ENCODE measurements at regions not wholly inside any gene's neighbourhood (a gene's known extent, or its start where the extent isn't known, plus 50 kb on each side); places are given as distances from the start of the nearest gene placed in this dataset.

GRCh38 chr20:24283186-24283585, 186.2 kb upstream of the SYNDIG1 start:
- WGBS (ENCODE audit: insufficient coverage) = 100% methylated on average over 2 of the region's 5 CpGs
- intact Hi-C loops (cut with micrococcal nuclease) = no loop called here
- CTCF ChIA-PET = no interaction called here

GRCh38 chr20:24277196-24277595, 192.2 kb upstream of the SYNDIG1 start:
- H4K20me1 ChIP-seq (ENCODE audit: control insufficient read depth, insufficient read depth, low read length, poor library complexity, severe bottlenecking) = no peaks in the 10 kb centered on the region
- no peak overlapping the region for H3K9ac ChIP-seq (ENCODE audit: low read length)
- ChIA-PET POLR2A (no interaction called here), CTCF (no interaction called here)
- H3K4me2 ChIP-seq (replicated peaks; ENCODE audit: low read depth, low read length, poor library complexity, severe bottlenecking) = no peak overlapping the region
- DNase-seq = no peak
- H3K4me3 ChIP-seq (ENCODE audit: control extremely low read depth in 1 of 5, extremely low read depth in 1 of 5, insufficient read depth in 1 of 5, low read depth in 2 of 5, low read length in 4 of 5) = no peak overlapping the region
- H2AFZ ChIP-seq (ENCODE audit: insufficient read depth, low read depth, low read length, poor library complexity, severe bottlenecking) = no peak overlapping the region
- H3K27ac ChIP-seq (ENCODE audit: low read length in 2 of 2) = no peak overlapping the region
- peaks cover 4% of the 10 kb centered on the region for H3K27me3 Mint-ChIP-seq
- H3K27ac Mint-ChIP-seq = no peak overlapping the region
- intact Hi-C loops (cut with micrococcal nuclease) = no loop called here
- peaks cover 0 to 6% (median 1%) of the 10 kb centered on the region in 3 donors for H3K9me3 ChIP-seq (ENCODE audit: control extremely low read depth in 1 of 3, control insufficient read depth in 2 of 3, insufficient read depth in 1 of 3, low read length in 2 of 3)
- no peak for TF ChIP-seq CTCF (IDR thresholded peaks at IDR 0.05)
- TF ChIP-seq EZH2 (IDR thresholded peaks at IDR 0.05; ENCODE audit: borderline replicate concordance, insufficient read depth, low read depth, low read length, poor library complexity, severe bottlenecking) = no peak
- no peaks in the 10 kb centered on the region for H3K4me1 Mint-ChIP-seq
- peaks cover 11% of the 10 kb centered on the region for H3K9me3 Mint-ChIP-seq (ENCODE audit: insufficient read depth)
- no peak overlapping the region for H3K4me3 Mint-ChIP-seq
- WGBS (ENCODE audit: insufficient coverage) = 95% methylated on average over 3 of the region's 9 CpGs
- H3K4me1 ChIP-seq (ENCODE audit: control insufficient read depth in 2 of 2, insufficient read depth in 2 of 2, low read length in 2 of 2) = no peaks in the 10 kb centered on the region
- H3K36me3 ChIP-seq (replicated peaks in 1 of 2; ENCODE audit: control extremely low read depth in 1 of 2, control insufficient read depth in 1 of 2, extremely low read depth in 1 of 2, insufficient read depth in 2 of 2, low read length in 1 of 2) = no peaks in the 10 kb centered on the region
- no peaks in the 10 kb centered on the region for H3K79me2 ChIP-seq (ENCODE audit: control insufficient read depth, insufficient read depth, low read length)
- H3K27me3 ChIP-seq (replicated peaks in 1 of 4; ENCODE audit: control extremely low read depth in 1 of 4, control insufficient read depth in 3 of 4, insufficient read depth in 4 of 4, low read length in 3 of 4) = no peaks in the 10 kb centered on the region
- no peak for ATAC-seq (ENCODE audit: low read depth)

More at GRCh38 chr20:24283186-24283585, 186.2 kb upstream of the SYNDIG1 start:
- Mint-ChIP-seq H3K27ac (no peak overlapping the region), H3K4me1 (no peaks in the 10 kb centered on the region), H3K27me3 (no peaks in the 10 kb centered on the region), H3K9me3 (ENCODE audit: insufficient read depth) (peaks cover 1% of the 10 kb centered on the region), H3K4me3 (no peak overlapping the region)
- H3K4me1 ChIP-seq (ENCODE audit: control insufficient read depth in 2 of 2, insufficient read depth in 2 of 2, low read length in 2 of 2) = no peaks in the 10 kb centered on the region
- no peak overlapping the region for H3K4me3 ChIP-seq (ENCODE audit: control extremely low read depth in 1 of 5, extremely low read depth in 1 of 5, insufficient read depth in 1 of 5, low read depth in 2 of 5, low read length in 4 of 5)
- H4K20me1 ChIP-seq (ENCODE audit: control insufficient read depth, insufficient read depth, low read length, poor library complexity, severe bottlenecking) = no peaks in the 10 kb centered on the region
- no peaks in the 10 kb centered on the region for H3K79me2 ChIP-seq (ENCODE audit: control insufficient read depth, insufficient read depth, low read length)
- POLR2A ChIA-PET = no interaction called here
- H3K9ac ChIP-seq (ENCODE audit: low read length) = no peak overlapping the region
- H3K27ac ChIP-seq (ENCODE audit: low read length in 2 of 2) = no peak overlapping the region
- H3K9me3 ChIP-seq (ENCODE audit: control extremely low read depth in 1 of 3, control insufficient read depth in 2 of 3, insufficient read depth in 1 of 3, low read length in 2 of 3) = no peaks in the 10 kb centered on the region
- DNase-seq (no peak), ATAC-seq (ENCODE audit: low read depth) (no peak)
- no peak overlapping the region for H3K4me2 ChIP-seq (replicated peaks; ENCODE audit: low read depth, low read length, poor library complexity, severe bottlenecking)
- no peak for TF ChIP-seq EZH2 (IDR thresholded peaks at IDR 0.05; ENCODE audit: borderline replicate concordance, insufficient read depth, low read depth, low read length, poor library complexity, severe bottlenecking)
- TF ChIP-seq CTCF (IDR thresholded peaks at IDR 0.05) = no peak
- no peaks in the 10 kb centered on the region for H3K36me3 ChIP-seq (replicated peaks in 1 of 2; ENCODE audit: control extremely low read depth in 1 of 2, control insufficient read depth in 1 of 2, extremely low read depth in 1 of 2, insufficient read depth in 2 of 2, low read length in 1 of 2)
- no peak overlapping the region for H2AFZ ChIP-seq (ENCODE audit: insufficient read depth, low read depth, low read length, poor library complexity, severe bottlenecking)
- H3K27me3 ChIP-seq (replicated peaks in 1 of 4; ENCODE audit: control extremely low read depth in 1 of 4, control insufficient read depth in 3 of 4, insufficient read depth in 4 of 4, low read length in 3 of 4) = no peaks in the 10 kb centered on the region
